ENCODE measurements at regions not wholly inside any gene's neighbourhood (a gene's known extent, or its start where the extent isn't known, plus 50 kb on each side); places are given as distances from the start of the nearest gene placed in this dataset.

DNA sequence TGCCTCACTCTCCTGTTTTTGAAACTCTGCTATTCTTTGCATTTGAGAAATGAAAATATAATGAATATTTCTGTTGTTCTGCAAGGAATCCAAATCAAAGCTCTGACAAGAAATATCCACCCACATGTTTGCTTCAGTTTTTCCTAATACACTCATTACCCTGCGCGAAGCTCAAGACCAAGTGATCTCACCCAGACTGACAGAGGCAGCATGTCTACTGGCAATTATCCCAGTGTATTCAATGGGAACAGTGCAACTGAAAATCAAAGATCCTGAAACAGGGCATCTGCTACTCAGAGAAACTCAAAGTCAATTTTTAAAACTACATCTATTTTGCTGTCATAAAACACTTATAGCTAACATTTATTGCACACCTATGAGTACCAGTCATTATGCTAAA is 321.0 kb upstream of the LRRC7 start:
- no peak for TF ChIP-seq EZH2 (IDR thresholded peaks at IDR 0.05; ENCODE audit: borderline replicate concordance, insufficient read depth, low read length, poor library complexity, severe bottlenecking)
- TF ChIP-seq SMC3 (conservative IDR thresholded peaks at IDR 0.05; ENCODE audit: poor library complexity) = no peak
- TF ChIP-seq, protein P1, sequence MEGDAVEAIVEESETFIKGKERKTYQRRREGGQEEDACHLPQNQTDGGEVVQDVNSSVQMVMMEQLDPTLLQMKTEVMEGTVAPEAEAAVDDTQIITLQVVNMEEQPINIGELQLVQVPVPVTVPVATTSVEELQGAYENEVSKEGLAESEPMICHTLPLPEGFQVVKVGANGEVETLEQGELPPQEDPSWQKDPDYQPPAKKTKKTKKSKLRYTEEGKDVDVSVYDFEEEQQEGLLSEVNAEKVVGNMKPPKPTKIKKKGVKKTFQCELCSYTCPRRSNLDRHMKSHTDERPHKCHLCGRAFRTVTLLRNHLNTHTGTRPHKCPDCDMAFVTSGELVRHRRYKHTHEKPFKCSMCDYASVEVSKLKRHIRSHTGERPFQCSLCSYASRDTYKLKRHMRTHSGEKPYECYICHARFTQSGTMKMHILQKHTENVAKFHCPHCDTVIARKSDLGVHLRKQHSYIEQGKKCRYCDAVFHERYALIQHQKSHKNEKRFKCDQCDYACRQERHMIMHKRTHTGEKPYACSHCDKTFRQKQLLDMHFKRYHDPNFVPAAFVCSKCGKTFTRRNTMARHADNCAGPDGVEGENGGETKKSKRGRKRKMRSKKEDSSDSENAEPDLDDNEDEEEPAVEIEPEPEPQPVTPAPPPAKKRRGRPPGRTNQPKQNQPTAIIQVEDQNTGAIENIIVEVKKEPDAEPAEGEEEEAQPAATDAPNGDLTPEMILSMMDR (IDR thresholded peaks at IDR 0.05; ENCODE audit: poor library complexity, severe bottlenecking) = no peak
- peak; percentile 16 for TF ChIP-seq POLR2AphosphoS5 (IDR thresholded peaks at IDR 0.05)
- TF ChIP-seq EP300 (conservative IDR thresholded peaks at IDR 0.05; ENCODE audit: poor library complexity, severe bottlenecking) = no peak
